Esophagus squamous epithelium (tissue), 5 donors: ENCODE measurements at regions not wholly inside any gene's neighbourhood (a gene's known extent, or its start where the extent isn't known, plus 50 kb on each side); places are given as distances from the start of the nearest gene placed in this dataset.

Experiments used
- DNase-seq: peaks from one replicate; lab custom pipeline; 2025; lab: John Stamatoyannopoulos, UW
- H3K27ac ChIP-seq, 4 donors: fragments of 200-600 bp; sonication (generic); one replicate each; pipeline ENCODE4 v1.5.1; 2016 to 2019; ENCODE audit warnings: mild to moderate bottlenecking in 1 of 4
- H3K27me3 ChIP-seq, 4 donors: fragments of 200-600 bp; sonication (generic); 1 replicate in 3 of 4; 2 replicates in 1 of 4; pipeline versions ENCODE4 v1.5.1 to v1.6.0; 2017 to 2021; ENCODE audit warnings: antibody characterized with exemption in 1 of 4
- H3K36me3 ChIP-seq, 3 donors: fragments of 200-600 bp; sonication (generic); one replicate each; pipeline ENCODE4 v1.5.1; 2016 to 2019
- H3K4me1 ChIP-seq, 3 donors: fragments of 200-600 bp; sonication (generic); one replicate each; pipeline ENCODE4 v1.5.1; 2017 to 2019
- H3K4me3 ChIP-seq, 4 donors: fragments of 200-600 bp; sonication (generic); 1 replicate in 3 of 4; 2 replicates in 1 of 4; pipeline ENCODE4 v1.5.1; 2016 to 2019; ENCODE audit warnings: mild to moderate bottlenecking in 2 of 4, moderate library complexity in 1 of 4
- H3K9me3 ChIP-seq, 3 donors: fragments of 200-600 bp; sonication (generic); one replicate each; pipeline ENCODE4 v1.5.1; 2016 to 2019
- CTCF ChIP-seq, 6 experiments: fragments of 450-650 bp in 4 of 6; fragments of 200-600 bp in 2 of 6; sonication (generic) in 2 of 6; IDR thresholded peaks; one replicate each; pipeline ENCODE4 v1.5.1; 2016 to 2019; ENCODE audit warnings: antibody characterized with exemption in 6 of 6, mild to moderate bottlenecking in 4 of 6, moderate library complexity in 4 of 6
- POLR2A ChIP-seq, 4 donors: fragments of 450-650 bp; IDR thresholded peaks; one replicate each; pipeline ENCODE4 v1.6.1; 2017; ENCODE audit warnings: antibody characterized with exemption in 4 of 4, mild to moderate bottlenecking in 4 of 4, moderate library complexity in 3 of 4
- WGBS, 2 donors: methylation state at CpG; one replicate each; pipeline ENCODE4 v1.1.5; 2018; 5-methylcytosine and 5-hydroxymethylcytosine counted together
- intact Hi-C: fragments of 100-400 bp; cut with DNase I; formaldehyde crosslinking; loops from one replicate; pipeline ENCODE4 v1.15.0; 2022
- donor health status: DM: yes; HTN: yes; CAD: no.

GRCh38 chr5:102018690-102019089, 277.4 kb downstream of the SLCO4C1 start:
- WGBS, 2 donors = 40 to 60% methylated on average over 1 of the region's 8 CpGs

GRCh38 chr5:102018279-102018678, 277.8 kb downstream of the SLCO4C1 start:
- H3K4me1 ChIP-seq = no peaks in the 10 kb centered on the region
- intact Hi-C loops = no loop called here
- DNase-seq = no peak
- H3K27me3 ChIP-seq = no peaks in the 10 kb centered on the region
- no peak overlapping the region for H3K4me3 ChIP-seq
- TF ChIP-seq CTCF (IDR thresholded peaks at IDR 0.05) = no peak
- TF ChIP-seq POLR2A (IDR thresholded peaks at IDR 0.05) = no peak
- no peaks in the 10 kb centered on the region for H3K36me3 ChIP-seq
- H3K27ac ChIP-seq = no peak overlapping the region
- 78 to 93% methylated on average over 1 to 7 of the region's 7 CpGs for WGBS, 2 donors
- H3K9me3 ChIP-seq = no peaks in the 10 kb centered on the region

More at GRCh38 chr5:102018690-102019089, 277.4 kb downstream of the SLCO4C1 start:
- intact Hi-C loops = no loop called here
- Histone ChIP-seq H3K27me3 (no peaks in the 10 kb centered on the region), H3K9me3 (no peaks in the 10 kb centered on the region), H3K36me3 (no peaks in the 10 kb centered on the region), H3K4me3 (no peak overlapping the region), H3K27ac (no peak overlapping the region), H3K4me1 (no peaks in the 10 kb centered on the region)
- no peak for DNase-seq
- TF ChIP-seq CTCF (IDR thresholded peaks at IDR 0.05) = no peak
- TF ChIP-seq POLR2A (IDR thresholded peaks at IDR 0.05) = no peak

- TF ChIP-seq POLR2A (IDR thresholded peaks at IDR 0.05) = no peak
- TF ChIP-seq CTCF (IDR thresholded peaks at IDR 0.05) = no peak
- Histone ChIP-seq H3K36me3 (no peaks in the 10 kb centered on the region), H3K4me1 (no peaks in the 10 kb centered on the region), H3K27me3 (no peaks in the 10 kb centered on the region), H3K27ac (no peak overlapping the region), H3K9me3 (no peaks in the 10 kb centered on the region), H3K4me3 (no peak overlapping the region)
- 84 to 96% methylated on average over 1 of the region's 1 CpG for WGBS, 2 donors
- intact Hi-C loops = no loop called here
- DNase-seq = no peak
Observed at GRCh38 chr5:102014371-102014770, 281.7 kb downstream of the SLCO4C1 start.

DNA sequence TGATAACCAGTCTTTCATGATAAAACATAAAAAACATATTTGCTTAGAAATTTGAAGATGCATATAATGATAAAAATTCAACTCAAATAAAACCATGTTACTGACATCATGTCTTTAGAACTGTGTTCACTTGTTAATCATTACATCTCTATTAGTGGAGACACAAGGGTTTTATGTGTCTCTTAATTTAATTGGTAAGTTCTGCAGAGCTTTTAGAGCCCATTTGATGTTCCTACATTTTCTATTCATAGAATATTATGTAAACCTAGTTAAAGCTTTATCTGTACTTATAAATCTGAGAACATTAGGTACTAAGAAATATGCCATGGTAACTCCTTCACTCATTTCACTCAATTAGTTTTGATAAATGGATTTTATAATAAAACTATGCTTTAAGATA, 285.4 kb downstream of the SLCO4C1 start:
- Histone ChIP-seq H3K4me3 (no peak overlapping the region), H3K27me3 (no peaks in the 10 kb centered on the region), H3K27ac (no peak overlapping the region), H3K9me3 (no peaks in the 10 kb centered on the region), H3K36me3 (no peaks in the 10 kb centered on the region), H3K4me1 (no peaks in the 10 kb centered on the region)
- intact Hi-C loops = no loop called here
- no peak for DNase-seq
- no peak for TF ChIP-seq POLR2A (IDR thresholded peaks at IDR 0.05)
- TF ChIP-seq CTCF (IDR thresholded peaks at IDR 0.05) = no peak

DNA sequence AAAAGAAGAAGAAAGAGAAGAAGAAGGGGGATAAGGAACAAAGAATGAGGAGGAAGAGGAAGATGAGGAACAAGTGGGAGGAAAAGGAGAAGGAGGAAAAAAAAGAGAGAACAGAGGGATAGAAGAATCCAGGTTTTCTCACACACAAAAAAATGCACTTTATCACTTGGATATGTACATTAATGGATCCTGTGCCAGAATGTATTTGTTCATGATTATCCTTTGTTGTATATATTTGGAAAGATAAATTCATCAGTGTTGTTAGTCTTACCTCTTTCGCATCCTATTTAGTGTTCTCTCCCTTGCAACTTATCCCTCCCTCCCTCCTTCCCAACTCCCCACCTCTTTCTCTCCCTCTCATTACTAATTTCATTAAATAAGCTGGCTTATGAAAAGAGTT, 298.8 kb downstream of the SLCO4C1 start:
- Histone ChIP-seq H3K27ac (no peak overlapping the region), H3K4me3 (no peak overlapping the region), H3K4me1 (no peaks in the 10 kb centered on the region), H3K27me3 (no peaks in the 10 kb centered on the region), H3K9me3 (no peaks in the 10 kb centered on the region), H3K36me3 (no peaks in the 10 kb centered on the region)
- WGBS, 2 donors = 78 to 93% methylated on average over 1 of the region's 1 CpG
- DNase-seq = no peak
- TF ChIP-seq CTCF (IDR thresholded peaks at IDR 0.05) (no peak), POLR2A (IDR thresholded peaks at IDR 0.05) (no peak)
- intact Hi-C loops = no loop called here
